ENCODE measurements at regions not wholly inside any gene's neighbourhood (a gene's known extent, or its start where the extent isn't known, plus 50 kb on each side); places are given as distances from the start of the nearest gene placed in this dataset.

DNA sequence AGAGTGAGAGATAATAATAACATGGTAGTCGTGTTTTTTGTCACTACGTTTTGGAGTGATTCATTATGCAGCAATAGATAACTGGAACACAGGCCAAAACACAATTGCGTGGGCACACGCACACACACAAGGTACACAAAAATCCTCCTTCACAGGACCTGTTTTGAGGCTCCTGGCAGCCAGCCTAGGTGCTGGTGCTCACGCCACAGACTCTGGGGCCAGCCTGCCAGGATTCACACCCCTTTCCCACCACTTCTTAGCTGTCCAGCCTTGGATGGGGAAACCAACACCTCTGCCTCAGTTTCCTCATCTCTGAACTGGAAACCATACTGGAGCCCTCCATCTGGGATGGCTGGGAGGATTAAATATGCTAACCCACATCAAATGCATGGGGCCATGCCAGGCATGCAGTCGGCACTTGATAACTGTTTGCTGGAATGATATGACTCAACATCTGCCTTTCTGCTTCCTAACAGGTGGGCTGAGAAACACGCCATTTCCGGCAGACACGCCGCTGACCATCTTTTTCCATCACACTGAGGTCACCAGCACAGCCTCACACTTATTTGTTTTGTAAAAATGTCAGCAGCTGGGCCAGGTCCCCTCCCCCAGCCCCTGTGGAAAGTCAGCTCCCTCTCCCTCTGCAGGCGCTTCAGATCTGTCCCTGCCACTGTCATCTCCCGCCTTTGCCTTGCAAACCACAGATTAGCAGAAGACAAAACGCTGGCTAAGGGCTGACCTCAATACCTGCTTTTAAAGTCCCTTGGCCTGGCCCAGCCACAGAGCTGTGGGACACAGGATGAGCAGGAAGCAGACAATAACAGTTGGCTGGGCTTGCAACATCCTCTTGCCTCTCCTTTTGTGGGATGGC lies 237.5 kb downstream of the BCOR start:
- DNase-seq (ENCODE audit: missing footprints) (no peak), ATAC-seq (no peak)
- intact Hi-C loops (cut with DNase I): no loop called here

DNA sequence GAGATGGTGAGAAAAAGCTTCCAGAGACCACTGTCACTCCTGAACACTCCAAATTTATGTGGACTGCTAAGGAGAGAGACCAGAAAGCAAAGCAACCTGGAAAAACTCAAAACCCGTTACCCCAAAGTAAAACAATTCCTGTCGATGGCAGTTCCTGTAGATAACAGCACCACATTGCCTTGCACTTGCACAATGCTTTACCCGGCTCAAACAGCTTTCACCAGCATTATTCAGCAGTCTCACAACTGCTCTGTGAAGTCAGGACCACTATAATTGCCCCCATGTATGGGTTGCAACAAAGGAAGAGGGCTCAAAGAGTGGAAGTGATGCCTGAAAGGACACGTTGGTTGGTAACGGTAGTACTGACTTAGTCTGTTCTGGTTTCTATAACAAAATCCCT lies 234.8 kb downstream of the BCOR start:
- intact Hi-C loops (cut with DNase I): no loop called here
- ATAC-seq (no peak), DNase-seq (ENCODE audit: missing footprints) (no peak)

DNA sequence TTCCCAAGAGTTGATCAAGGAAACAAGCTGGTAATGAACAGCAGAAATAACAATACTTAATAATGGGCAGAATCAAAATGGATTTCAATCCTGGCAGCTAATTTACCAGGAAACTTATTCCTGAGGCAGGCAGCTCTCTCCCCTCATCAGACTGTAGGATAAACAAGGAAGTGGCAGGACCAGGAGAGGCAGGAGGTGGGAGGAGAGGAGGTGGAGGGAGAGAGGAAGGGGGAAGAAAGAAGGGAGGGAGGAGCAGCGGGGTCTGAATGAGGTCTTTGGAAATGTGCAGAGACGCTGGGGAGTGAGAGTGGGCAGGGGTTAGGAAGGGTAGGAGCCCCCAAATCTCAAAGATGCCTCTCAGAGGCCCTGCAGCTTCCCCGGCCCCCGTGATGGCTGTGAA lies 231.5 kb downstream of the BCOR start:
- intact Hi-C loops (cut with DNase I): no loop called here
- no peak for ATAC-seq
- no peak for DNase-seq (ENCODE audit: missing footprints)

DNA sequence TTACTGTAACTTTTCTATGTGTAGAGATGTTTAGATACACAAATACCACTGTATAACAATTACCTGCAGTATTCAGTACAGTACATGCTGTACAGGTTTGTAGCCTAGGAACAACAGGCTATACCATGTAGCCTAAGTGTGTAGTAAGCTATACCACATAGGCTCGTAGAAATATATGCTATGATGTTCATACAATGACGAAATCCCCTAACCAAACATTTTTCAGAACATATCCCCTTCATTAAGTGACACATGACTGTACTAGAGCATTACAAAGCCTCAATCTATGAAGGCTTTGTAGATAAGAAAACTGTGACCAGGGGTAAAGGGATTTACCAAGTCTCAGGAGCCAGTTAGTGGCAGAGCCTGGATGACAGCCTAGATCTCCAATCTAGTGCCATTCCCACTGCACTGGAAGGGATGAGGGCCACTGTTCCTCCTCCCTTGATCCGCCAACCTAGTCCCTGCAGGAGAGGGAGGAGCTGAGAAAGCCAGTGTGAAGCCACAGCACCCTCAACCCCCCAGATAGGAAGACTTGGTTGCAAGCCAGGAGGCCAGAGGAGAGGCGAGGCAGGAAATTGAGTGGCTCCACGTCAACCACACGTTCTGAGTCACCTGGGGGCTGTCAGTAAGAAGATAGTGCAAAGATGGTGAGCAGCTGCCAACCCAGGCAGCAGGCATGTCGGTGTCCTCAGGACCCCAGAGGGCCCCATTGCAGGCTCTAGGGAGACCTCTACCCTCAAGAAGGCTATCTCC lies 227.7 kb downstream of the BCOR start:
- ATAC-seq: no peak
- no peak for DNase-seq (ENCODE audit: missing footprints)
- intact Hi-C loops (cut with DNase I): no loop called here

DNA sequence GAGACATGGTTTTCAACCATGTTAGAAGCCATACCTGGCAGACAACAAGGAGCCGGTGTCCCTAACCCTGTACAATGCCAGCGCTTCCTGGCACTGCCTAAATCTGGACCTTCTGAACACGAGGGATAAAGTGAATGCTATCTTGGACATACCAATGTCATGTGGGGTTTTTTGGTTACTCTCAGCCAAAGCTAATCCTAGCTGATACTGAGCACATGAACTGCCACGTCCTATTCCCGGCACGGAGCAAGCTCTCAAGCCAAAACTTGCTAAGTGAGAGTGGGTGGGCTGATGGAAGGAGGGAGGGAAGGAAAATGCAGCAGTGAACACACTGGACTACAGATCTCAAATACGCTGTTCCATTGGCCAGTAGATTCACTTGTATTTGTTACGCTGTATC lies 226.1 kb downstream of the BCOR start:
- ATAC-seq: no peak
- intact Hi-C loops (cut with DNase I): no loop called here
- DNase-seq (ENCODE audit: missing footprints): no peak

DNA sequence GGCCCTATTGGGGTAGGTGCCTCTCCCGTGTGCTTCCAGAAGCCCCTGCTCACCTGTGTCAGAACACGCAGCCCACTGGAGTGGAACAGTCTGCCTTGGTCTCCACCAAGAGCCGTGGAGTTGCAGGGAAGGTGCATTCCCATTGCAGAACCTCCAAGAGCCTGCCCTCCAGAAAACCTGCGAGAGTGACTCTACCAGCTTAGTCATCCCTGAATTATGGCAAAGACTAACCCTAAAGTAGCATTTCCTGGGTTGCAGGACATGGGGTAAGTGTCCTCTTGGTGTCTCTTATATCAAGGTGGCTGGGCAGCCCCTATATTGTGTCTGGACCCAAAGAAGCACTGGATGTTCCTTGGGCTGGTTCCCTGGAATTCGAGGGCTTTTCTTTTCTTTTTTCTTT lies 224.6 kb downstream of the BCOR start:
- no peak for ATAC-seq
- intact Hi-C loops (cut with DNase I): no loop called here

DNA sequence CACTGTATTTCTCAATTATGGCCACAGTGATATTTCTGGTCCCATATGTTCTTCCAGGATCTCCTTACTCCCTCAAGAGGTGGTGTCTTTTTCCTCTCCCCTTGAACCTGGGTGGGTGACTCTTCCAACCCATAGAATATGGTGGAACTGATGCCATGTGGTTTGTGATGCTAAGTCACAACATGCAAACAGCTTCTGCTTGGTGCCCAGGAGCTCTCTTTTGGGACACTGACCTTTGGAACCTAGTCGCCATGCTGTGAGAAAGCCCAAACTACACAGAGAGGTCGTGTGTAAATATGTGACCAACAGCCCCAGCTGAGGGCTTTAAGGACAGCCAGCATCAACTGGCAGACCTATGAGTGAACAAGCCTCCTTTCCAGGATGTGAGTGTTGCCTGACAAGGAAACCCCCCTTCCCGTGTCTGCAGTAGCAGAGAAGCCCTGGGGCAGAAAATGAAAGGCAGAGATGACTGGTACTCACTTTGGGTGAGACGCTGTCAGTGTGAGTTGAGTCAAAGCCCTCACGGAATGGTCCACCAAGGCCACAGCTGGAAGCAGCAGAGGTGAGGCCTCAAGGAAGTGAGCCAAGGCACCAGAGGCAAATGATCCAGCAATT lies 223.4 kb downstream of the BCOR start:
- DNase-seq (ENCODE audit: missing footprints) (no peak), ATAC-seq (no peak)
- intact Hi-C loops (cut with DNase I): no loop called here

More for the DNA sequence above, 224.6 kb downstream of the BCOR start:
- no peak for DNase-seq (ENCODE audit: missing footprints)

DNA sequence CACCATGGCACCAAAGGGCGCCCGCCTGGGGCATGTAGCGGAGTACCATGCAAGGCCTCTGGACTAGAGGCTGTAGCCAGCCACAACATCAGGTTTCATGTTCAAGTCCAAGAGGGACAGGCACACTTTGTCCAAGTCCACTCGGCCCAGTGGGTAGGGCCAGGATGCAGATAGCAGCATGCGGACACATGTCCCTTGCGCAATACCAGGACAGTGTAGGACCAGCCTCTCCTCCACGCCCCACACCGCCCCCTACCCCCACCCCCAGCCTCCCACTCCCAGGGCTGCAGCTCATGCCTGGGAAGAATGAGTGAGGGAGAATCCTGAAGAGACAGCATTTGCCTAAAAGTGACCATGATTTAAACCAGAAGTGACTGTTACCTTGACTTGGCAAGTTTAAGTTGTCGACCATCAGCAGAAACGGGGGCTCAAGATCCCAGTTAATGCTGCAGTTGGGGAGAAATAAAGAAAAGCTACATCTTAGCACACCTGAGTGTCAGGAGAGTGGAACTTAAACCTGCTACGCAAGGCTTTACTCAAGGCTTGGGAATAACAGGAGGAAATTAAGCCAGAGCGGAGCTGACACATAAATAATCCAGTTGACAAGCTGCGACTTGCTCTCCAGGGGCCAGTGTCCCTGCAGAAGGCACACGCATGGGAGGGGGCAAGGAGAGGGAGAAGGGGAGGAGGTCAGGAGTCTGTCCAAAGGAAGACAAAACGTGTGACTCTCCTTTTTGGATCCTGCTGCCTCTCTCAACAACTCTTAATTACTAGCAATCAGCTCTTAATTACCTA lies 221.7 kb downstream of the BCOR start:
- ATAC-seq (no peak), DNase-seq (ENCODE audit: missing footprints) (no peak)
- intact Hi-C loops (cut with DNase I): no loop called here

DNA sequence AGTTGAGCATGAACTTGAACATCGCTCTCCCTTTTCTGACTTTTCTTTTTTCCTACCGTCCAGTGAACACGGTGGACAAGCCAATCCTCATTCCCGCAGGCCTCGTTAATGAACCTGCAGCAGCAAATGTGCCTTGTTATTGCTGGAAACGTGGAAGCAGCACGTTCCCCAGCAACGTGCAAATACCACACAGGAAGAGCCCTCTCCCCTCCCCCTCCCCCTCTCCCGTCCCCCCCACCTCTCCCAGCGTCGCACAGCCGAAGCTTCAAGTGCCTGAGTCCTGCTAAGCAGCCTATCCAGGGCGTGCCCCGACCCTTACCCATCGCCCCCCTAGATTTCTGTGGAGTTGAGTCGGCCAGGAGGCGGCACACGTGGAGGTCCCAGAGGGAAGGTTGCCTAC lies 219.9 kb downstream of the BCOR start:
- intact Hi-C loops (cut with DNase I): no loop called here
- DNase-seq (ENCODE audit: missing footprints): no peak
- ATAC-seq: no peak

DNA sequence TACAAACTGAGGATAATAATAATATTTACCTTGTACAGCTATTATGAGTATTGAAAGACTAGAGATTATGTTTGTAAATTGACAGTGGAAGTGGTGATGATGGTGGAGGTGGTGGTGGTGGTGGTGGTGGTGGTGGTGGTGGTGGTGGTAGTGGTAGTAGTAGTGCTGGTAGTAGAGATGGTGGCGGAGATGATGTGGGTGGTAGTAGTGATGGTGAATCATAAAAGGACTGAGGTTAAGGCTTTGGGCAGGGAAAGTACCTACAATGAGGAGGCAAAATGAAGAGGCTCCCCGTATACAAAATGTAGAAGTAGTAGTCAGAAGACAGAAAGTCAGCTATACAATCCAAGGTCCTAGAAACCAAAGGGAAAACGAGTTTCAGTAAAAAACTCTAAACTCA lies 214.1 kb downstream of the BCOR start:
- ATAC-seq: no peak
- DNase-seq (ENCODE audit: missing footprints): no peak
- intact Hi-C loops (cut with DNase I): no loop called here

DNA sequence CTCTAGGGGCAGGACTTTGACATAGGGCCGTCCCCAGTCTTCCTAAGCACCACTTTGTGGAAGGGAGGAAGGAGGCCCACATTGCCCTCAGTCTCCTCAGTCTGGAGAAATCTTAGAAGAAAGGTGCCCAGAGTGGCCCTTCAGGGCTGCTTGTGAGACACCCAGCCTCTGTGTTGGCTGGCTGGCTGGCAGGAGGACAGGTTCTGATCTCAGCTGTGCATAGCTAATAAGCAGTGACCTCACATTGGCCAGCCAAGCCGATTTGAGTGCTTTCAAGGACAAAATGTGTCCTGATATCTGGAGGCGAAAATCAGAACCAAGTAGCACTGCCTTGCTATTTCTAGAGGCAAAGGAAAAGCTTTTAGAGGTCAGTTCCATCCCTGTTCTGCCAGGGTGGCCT lies 211.5 kb downstream of the BCOR start:
- peak; percentile 69 for ATAC-seq

DNA sequence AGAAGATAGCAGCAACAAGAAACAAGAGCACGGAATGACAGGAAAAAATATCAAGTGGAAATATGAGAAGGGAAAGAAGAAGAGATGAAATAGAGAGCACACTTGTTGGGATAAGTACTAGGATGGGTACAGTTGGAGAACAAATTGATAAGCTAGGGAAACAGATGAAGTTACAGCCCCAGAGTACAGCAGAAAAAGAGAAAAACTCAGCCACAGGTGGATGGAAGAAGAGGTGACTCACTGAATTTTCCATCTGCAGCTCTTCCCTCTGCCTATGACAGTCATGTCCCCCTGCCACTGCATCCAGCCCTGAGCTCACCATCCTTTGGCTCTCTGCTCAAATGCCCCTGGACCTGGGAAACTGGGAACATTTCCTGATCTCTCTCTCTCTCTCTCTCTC lies 209.0 kb downstream of the BCOR start:
- DNase-seq (ENCODE audit: missing footprints) (no peak), ATAC-seq (no peak)
- intact Hi-C loops (cut with DNase I): loop anchor here (5.0 kb wide), 1 partner anchor 56 kb away; no protein-coding TSS in a partner anchor

More for the DNA sequence above, 211.5 kb downstream of the BCOR start:
- DNase-seq (ENCODE audit: missing footprints): no peak
- intact Hi-C loops (cut with DNase I): loop anchor here (1.0 to 5.0 kb wide), 2 partner anchors 54 to 73 kb away; no protein-coding TSS in a partner anchor

DNA sequence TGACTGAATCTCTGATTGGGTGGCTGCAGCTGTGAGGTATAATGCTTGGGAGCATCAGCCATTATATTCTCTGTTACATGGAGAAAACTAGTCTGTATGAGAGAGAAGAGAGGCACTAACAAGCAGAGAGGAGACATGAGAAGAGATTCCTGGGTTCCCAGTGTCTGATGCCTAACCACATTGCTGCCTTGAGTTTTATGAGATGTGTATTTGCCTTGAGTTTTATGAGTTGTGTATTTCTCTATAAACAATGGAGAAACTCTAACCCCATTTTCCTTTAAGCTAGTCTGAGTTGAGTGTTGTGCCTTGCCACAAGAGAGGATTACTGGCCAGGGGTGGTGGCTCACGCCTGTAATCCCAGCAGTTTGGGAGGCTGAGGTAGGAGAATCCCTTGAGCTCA lies 208.1 kb downstream of the BCOR start:
- intact Hi-C loops (cut with DNase I): loop anchor here (5.0 to 10.0 kb wide), 2 partner anchors 57 to 155 kb away; no protein-coding TSS in a partner anchor
- DNase-seq (ENCODE audit: missing footprints): no peak
- no peak for ATAC-seq

DNA sequence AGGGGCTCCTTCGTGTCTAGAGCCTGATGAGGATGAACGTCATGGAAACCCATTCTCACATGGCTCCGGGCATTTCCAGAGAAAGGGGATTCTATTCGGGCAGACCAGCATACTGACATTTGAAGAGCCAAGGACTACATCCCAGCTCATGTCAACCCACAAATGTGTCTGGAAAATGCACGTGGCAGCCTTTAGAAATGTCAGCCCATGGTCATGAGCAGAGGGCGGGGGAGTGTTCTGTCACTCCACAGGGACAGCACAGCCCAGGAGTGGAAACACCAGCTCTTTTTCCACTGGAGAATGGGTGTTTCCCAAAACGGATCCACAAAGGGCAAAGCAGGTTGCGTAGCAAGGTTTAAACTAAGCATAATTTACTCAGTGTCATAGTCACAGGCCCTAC lies 207.0 kb downstream of the BCOR start:
- intact Hi-C loops (cut with DNase I): loop anchor here (10.0 kb wide), 1 partner anchor 156 kb away; no protein-coding TSS in a partner anchor
- DNase-seq (ENCODE audit: missing footprints) (no peak), ATAC-seq (peak; percentile 89)

DNA sequence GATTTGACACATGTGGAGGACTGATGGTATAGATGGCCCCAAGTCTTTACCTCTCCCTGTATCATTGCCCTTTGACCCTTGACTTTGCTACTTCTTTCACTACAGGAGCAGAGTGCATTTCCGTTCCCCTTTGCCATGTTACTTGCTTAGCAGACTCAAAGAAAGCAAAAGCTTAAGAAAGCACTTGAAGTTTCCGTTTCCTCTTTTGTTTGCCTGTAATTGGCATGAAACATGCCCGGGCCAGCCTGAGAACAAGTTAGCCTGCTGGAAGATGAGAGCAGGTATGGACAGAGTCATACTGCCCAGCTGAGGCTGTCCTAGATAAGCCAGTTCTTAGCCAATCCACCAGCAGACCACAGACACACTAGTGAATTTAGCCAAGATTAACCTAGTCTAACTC lies 206.0 kb downstream of the BCOR start:
- intact Hi-C loops (cut with DNase I): loop anchor here (10.0 kb wide), 1 partner anchor 157 kb away; no protein-coding TSS in a partner anchor
- no peak for ATAC-seq
- DNase-seq (ENCODE audit: missing footprints): no peak

DNA sequence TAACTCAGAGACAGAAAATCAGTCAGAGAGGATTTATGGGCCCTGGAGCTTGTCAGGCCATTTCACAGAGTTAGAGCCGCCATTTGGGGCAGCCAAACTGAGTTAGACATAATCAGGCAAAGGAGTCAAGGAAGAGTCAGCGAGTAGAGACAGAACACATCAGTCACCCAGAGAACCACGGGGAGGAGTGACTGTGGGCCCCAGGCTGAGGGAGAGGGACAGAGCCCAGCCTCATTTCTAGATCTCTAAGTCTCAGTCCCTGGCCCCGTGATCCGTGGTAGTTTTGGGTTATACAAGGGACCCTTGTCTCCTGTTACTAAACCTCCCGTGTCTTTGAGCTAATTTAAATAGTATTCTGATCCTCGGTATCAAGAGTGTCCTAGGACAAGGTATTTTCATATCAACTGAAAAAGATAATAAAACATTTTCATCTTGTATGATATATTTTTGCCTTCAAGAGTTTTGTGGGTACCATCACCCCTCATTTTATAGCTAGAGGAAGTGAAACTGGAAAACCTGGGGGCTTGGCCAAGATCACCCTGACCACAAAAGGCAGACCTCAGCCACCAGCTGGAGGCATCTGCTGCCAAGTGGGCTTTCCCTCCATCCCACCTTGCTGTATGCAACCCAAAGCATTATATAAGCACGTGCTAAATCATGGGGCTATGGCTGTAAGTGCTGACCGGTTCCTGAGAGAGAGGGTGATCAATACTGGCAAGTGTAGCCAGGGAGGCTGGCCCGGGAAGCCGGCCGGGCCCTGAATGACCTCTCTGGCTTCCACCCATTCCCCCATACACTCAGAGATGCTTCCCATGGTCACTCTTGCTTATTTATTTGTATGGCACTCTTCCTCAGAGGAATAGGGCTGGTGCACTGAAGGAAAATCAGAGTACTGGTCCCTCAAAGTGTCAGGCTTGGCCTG lies 204.1 kb downstream of the BCOR start:
- intact Hi-C loops (cut with DNase I): loop anchor here (10.0 kb wide), 1 partner anchor 159 kb away; no protein-coding TSS in a partner anchor
- no peak for DNase-seq (ENCODE audit: missing footprints)
- ATAC-seq: no peak

DNA sequence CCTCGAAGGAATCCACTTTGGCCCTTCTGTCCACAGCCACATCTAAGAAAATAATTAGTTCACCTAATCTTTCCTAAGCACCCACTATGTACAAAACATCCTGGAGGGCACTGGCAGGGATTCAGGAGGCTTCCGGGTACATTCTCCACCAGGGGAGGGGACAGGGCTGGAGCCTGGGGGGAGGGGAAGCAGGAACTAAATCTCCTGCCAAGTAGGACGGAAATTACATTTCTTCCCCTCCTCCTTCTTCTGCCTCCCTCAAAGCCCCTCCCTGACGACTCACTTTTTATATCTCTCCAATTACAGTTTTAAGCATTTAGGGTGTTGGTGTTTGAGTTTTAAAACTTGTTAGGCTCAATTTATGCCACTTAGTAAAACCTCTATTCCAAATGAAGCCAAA lies 203.1 kb downstream of the BCOR start:
- ATAC-seq: no peak
- DNase-seq (ENCODE audit: missing footprints): no peak
- intact Hi-C loops (cut with DNase I): loop anchor here (10.0 kb wide), 1 partner anchor 160 kb away; no protein-coding TSS in a partner anchor
